Vagina (tissue), 2 donors: ENCODE measurements at regions not wholly inside any gene's neighbourhood (a gene's known extent, or its start where the extent isn't known, plus 50 kb on each side); places are given as distances from the start of the nearest gene placed in this dataset.

Experiments used
- DNase-seq, 2 donors: peaks; one replicate each; pipeline ENCODE4 v3.0.0-alpha.2; 2017; ENCODE audit errors: extremely low spot score in 2 of 2
- H3K27ac ChIP-seq: fragments of 200-600 bp; sonication (generic); one replicate; pipeline ENCODE4 v1.5.1; 2019
- H3K27me3 ChIP-seq: fragments of 200-600 bp; sonication (generic); one replicate; pipeline ENCODE4 v1.5.1; 2019
- H3K36me3 ChIP-seq, 2 donors: fragments of 200-600 bp; sonication (generic); one replicate each; pipeline ENCODE4 v1.5.1; 2017 to 2019
- H3K4me1 ChIP-seq: fragments of 200-600 bp; sonication (generic); one replicate; pipeline ENCODE4 v1.5.1; 2019
- H3K4me3 ChIP-seq, 2 donors: fragments of 200-600 bp; sonication (generic); 1 replicate in 1 of 2; 2 replicates in 1 of 2; pipeline ENCODE4 v1.5.1; 2016 to 2019
- H3K9me3 ChIP-seq: fragments of 200-600 bp; sonication (generic); one replicate; pipeline ENCODE4 v1.5.1; 2019
- CTCF ChIP-seq, 3 experiments: fragments of 450-650 bp in 2 of 3; fragments of 200-600 bp in 1 of 3; sonication (generic) in 1 of 3; IDR thresholded peaks; one replicate each; pipeline ENCODE4 v1.5.1; 2017 to 2019; ENCODE audit warnings: antibody characterized with exemption in 3 of 3, mild to moderate bottlenecking in 2 of 3, moderate library complexity in 2 of 3
- POLR2A ChIP-seq, 2 donors: fragments of 450-650 bp; IDR thresholded peaks; one replicate each; pipeline ENCODE4 v1.6.1; 2017; ENCODE audit warnings: antibody characterized with exemption in 2 of 2, mild to moderate bottlenecking in 2 of 2, moderate library complexity in 2 of 2
- POLR2AphosphoS5 ChIP-seq, 2 donors: sonication (generic); formaldehyde crosslinking; IDR thresholded peaks; one replicate each; pipeline ENCODE4 v1.9.0; 2017; ENCODE audit warnings: antibody characterized with exemption in 2 of 2, mild to moderate bottlenecking in 2 of 2, low read depth in 1 of 2; ENCODE audit not compliant: insufficient read depth in 1 of 2
- intact Hi-C: fragments of 100-400 bp; cut with DNase I; formaldehyde crosslinking; loops from one replicate; pipeline ENCODE4 v1.15.1; 2023

- intact Hi-C loops: no loop called here
- H3K27ac ChIP-seq: peak overlapping the region; percentile 68
- no peaks in the 10 kb centered on the region for H3K36me3 ChIP-seq
- H3K9me3 ChIP-seq: no peaks in the 10 kb centered on the region
- H3K4me3 ChIP-seq: no peak overlapping the region
- TF ChIP-seq POLR2A (IDR thresholded peaks at IDR 0.05) (no peak), POLR2AphosphoS5 (IDR thresholded peaks at IDR 0.05; ENCODE audit: insufficient read depth in 1 of 2, low read depth in 1 of 2) (peak in 1 of 2 donors; percentile 31), CTCF (IDR thresholded peaks at IDR 0.05) (no peak)
- no peaks in the 10 kb centered on the region for H3K27me3 ChIP-seq
- H3K4me1 ChIP-seq: peaks cover 22% of the 10 kb centered on the region
- DNase-seq: no peak
Measured at GRCh38 chr2:217402761-217403383, 543.0 kb upstream of the TNP1 start.

- Histone ChIP-seq H3K36me3 (no peaks in the 10 kb centered on the region), H3K4me1 (peaks cover 22% of the 10 kb centered on the region), H3K9me3 (no peaks in the 10 kb centered on the region), H3K27me3 (no peaks in the 10 kb centered on the region), H3K4me3 (no peak overlapping the region), H3K27ac (peak overlapping the region; percentile 68)
- intact Hi-C loops: no loop called here
- no peak for DNase-seq
- TF ChIP-seq CTCF (IDR thresholded peaks at IDR 0.05) (no peak), POLR2A (IDR thresholded peaks at IDR 0.05) (no peak), POLR2AphosphoS5 (IDR thresholded peaks at IDR 0.05; ENCODE audit: insufficient read depth in 1 of 2, low read depth in 1 of 2) (no peak)
Measured at GRCh38 chr2:217402144-217402543, 542.3 kb upstream of the TNP1 start.

DNA sequence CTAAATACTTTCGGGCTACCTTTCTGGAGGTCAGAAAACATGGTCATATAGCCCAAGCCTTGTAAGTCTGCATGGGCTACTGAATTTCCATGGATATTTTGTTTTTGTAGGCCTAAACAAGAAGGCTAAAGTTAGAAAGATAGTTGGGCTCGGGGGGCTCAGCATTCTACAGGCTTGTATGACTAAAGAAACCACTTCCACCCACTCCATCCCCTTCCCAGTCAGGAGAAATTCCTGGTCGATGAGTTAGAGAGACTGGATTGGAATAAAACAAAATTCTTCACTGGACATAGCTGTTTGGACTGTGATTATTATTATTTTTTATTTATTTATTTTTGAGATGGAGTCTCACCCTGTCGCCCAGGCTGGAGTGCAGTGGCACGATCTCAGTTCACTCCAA lies 539.4 kb upstream of the TNP1 start:
- Histone ChIP-seq H3K9me3 (no peaks in the 10 kb centered on the region), H3K36me3 (no peaks in the 10 kb centered on the region), H3K4me1 (peaks cover 41% of the 10 kb centered on the region), H3K27ac (no peak overlapping the region), H3K4me3 (no peak overlapping the region), H3K27me3 (no peaks in the 10 kb centered on the region)
- no peak for TF ChIP-seq CTCF (IDR thresholded peaks at IDR 0.05)
- no peak for TF ChIP-seq POLR2A (IDR thresholded peaks at IDR 0.05)
- no peak for TF ChIP-seq POLR2AphosphoS5 (IDR thresholded peaks at IDR 0.05; ENCODE audit: insufficient read depth in 1 of 2, low read depth in 1 of 2)
- no peak for DNase-seq
- intact Hi-C loops: no loop called here

DNA sequence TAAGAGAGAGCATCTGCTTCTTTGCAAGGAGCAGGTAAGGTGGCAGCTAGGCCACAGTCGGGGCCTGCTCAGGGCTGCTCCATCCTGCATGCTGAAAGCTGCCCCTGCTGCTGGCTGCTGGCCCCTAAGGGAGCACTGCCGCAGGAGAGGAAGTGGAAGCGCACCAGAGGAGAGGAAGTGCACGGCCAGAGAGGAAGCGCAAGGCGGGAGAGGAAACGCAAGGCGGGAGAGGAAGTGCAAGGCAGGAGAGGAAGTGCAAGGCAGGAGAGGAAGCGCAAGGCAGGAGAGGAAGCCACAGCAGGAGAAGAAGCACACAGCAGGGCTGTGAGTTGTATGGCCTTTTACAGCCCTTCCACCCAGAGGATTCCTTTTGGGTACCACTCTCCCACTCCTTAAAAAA lies 539.0 kb upstream of the TNP1 start:
- H3K27ac ChIP-seq: no peak overlapping the region
- no peaks in the 10 kb centered on the region for H3K36me3 ChIP-seq
- no peaks in the 10 kb centered on the region for H3K9me3 ChIP-seq
- no peak overlapping the region for H3K4me3 ChIP-seq
- TF ChIP-seq POLR2AphosphoS5 (IDR thresholded peaks at IDR 0.05; ENCODE audit: insufficient read depth in 1 of 2, low read depth in 1 of 2) (no peak), CTCF (IDR thresholded peaks at IDR 0.05) (no peak), POLR2A (IDR thresholded peaks at IDR 0.05) (no peak)
- H3K27me3 ChIP-seq: no peaks in the 10 kb centered on the region
- peaks cover 43% of the 10 kb centered on the region for H3K4me1 ChIP-seq
- intact Hi-C loops: no loop called here
- DNase-seq: no peak

GRCh38 chr2:217398101-217398500 lies 538.2 kb upstream of the TNP1 start:
- Histone ChIP-seq H3K4me1 (peaks cover 39% of the 10 kb centered on the region), H3K27ac (no peak overlapping the region), H3K9me3 (no peaks in the 10 kb centered on the region), H3K27me3 (no peaks in the 10 kb centered on the region), H3K36me3 (no peaks in the 10 kb centered on the region), H3K4me3 (no peak overlapping the region)
- no peak for DNase-seq
- intact Hi-C loops: no loop called here
- no peak for TF ChIP-seq POLR2AphosphoS5 (IDR thresholded peaks at IDR 0.05; ENCODE audit: insufficient read depth in 1 of 2, low read depth in 1 of 2)
- no peak for TF ChIP-seq POLR2A (IDR thresholded peaks at IDR 0.05)
- no peak for TF ChIP-seq CTCF (IDR thresholded peaks at IDR 0.05)
